Mammary epithelial cell (primary cell): ENCODE measurements at regions not wholly inside any gene's neighbourhood (a gene's known extent, or its start where the extent isn't known, plus 50 kb on each side); places are given as distances from the start of the nearest gene placed in this dataset.
"Not testable (repeated sequence)": the region's sequence is repeated elsewhere in the genome, so short reads cannot be mapped to it uniquely, and the experiment has no call there.

Source experiments
- CTCF ChIP-seq, 2 donors: IDR thresholded peaks in 1 of 2; conservative IDR thresholded peaks in 1 of 2; 2 replicates each; pipeline ENCODE4 v1.5.1; 2011 to 2012; ENCODE audit warnings: inconsistent platforms in 2 of 2, low read length in 2 of 2, mild to moderate bottlenecking in 2 of 2, control low read depth in 1 of 2, low read depth in 1 of 2; ENCODE audit not compliant: insufficient read depth in 1 of 2; ENCODE audit errors: extremely low read depth in 1 of 2
- EZH2 ChIP-seq: IDR thresholded peaks from 2 replicates; pipeline ENCODE4 v1.6.1; 2012; ENCODE audit warnings: low read length, inconsistent platforms, borderline replicate concordance

GRCh38 chr1:104061637-104062036 is 311.9 kb downstream of the AMY1C start:
- TF ChIP-seq CTCF (conservative IDR thresholded peaks at IDR 0.05 in 1 of 2, IDR thresholded peaks at IDR 0.05 in 1 of 2; ENCODE audit: extremely low read depth in 1 of 2, insufficient read depth in 1 of 2, low read depth in 1 of 2, low read length in 2 of 2); EZH2: not testable (repeated sequence)
